ENCODE measurements at regions not wholly inside any gene's neighbourhood (a gene's known extent, or its start where the extent isn't known, plus 50 kb on each side); places are given as distances from the start of the nearest gene placed in this dataset.

DNA sequence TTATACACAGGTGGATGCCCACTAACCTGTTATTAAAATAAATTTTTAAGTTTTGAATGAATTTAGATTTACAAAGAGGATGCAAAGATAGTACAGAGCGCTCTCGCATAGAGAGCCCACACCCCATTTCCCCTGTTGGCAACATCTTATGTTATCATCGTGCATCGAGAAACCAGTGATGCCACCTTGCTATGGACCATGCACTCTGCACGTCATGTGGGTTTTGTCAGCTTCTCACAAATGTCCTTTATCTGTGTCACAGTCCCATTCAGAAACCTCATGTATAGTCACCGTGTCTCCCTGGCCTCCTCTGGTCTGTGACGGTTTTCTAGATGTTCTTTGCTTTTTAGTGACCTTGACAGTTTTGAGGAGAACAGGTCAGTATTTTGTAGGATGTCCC lies 60.0 kb downstream of the ING1 start:
- no peak for FAIRE-seq

DNA sequence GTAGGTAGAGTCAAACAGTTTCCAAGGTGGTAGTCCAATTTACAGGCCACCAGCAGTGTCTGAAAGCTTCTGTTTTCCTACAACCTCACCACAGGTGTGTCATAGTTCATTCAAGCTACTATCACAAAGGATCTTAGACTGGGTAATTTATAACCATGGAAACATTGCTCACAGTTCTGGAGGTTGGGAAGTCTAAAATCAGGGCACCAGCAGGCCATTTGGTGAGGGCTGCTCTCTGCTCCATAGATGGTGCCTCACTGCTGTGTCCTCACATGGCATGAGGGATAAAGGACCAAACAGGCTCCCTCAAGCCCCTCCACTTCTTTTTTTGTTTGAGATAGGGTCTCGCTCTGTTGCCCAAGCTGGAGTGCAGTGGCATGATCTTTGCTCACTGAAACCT lies 60.6 kb downstream of the ING1 start:
- FAIRE-seq: no peak

DNA sequence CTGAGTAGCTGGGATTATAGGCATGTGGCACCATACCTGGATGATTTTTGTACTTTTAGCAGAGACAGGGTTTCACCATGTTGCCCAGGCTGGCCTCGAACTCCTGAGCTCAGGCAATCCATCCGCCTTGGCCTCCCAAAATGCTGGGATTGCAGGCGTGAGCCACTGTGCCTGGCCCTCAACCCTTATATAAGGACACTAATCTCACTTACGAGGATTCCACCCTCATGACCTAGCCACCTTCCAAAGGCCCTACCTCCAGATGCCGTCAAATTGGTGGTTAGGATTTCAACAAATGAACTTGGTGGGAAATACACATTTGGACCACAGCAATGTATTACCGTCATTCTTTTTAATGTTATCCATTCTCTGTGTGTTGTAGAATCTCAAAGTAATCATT lies 61.0 kb downstream of the ING1 start:
- FAIRE-seq: no peak

DNA sequence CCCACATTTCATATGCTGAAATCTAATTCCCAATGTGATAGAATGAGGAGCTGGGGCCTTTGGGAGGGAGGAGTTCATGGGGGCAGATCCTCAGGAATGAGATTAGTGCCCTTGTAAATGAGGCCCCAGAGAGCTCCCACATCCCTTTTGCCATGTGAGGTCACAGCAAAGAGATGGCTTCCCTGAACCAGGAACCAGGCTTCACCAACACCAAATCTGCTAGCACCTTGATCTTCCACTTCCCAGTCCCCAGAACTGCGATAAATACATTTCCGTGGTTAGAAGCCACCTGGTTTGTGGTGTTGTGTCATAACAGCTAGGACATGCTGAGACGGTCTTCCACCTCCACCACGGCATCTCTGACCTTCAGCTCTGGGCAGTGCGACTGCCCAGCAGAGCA lies 62.1 kb downstream of the ING1 start:
- FAIRE-seq: no peak

DNA sequence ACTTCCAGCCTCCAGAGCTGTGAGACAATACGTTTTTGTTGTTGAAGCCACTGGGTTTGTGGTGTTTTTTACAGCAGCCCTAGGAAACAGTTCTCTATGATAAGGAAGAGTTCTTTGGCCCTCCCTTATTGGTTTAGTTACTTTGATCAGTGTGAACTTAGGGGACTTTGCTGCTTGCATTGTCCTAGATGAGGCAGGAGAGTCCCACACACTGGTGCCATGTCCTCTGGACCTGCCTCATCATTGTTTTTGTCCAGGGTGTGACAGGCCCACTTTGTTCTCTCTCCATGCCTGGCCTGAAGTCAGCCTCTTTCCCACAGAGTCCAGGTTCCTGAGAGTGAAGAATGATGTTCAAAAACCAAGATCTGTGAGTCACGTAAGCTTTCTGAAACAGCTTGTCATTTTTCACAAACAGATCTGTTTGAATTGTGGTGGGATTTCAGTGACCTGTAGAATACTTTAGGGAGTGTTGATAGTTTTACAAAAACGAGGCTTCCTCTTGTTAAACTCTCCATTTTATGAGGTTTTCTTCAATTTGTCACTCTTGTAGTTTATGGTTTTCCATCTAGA lies 63.8 kb downstream of the ING1 start:
- no peak for FAIRE-seq

DNA sequence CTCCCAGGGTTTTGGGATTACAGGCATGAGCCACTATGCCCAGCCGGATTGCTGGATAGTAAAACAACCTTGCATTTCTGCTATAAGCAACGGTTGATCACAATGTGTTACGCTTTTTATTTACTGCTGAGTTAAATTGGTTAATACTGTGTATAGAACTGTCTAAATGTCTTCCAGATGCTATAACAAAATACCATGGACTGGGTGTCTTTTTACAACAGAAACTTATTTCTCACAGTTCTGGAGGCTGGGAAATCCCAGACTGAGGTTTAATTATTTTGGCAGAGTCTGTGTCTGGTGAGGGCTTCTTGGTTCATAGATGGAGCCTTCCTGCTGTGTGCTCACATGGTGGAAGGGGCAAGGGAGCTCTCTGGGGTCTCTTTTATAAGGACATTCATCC lies 65.5 kb downstream of the ING1 start:
- no peak for FAIRE-seq

DNA sequence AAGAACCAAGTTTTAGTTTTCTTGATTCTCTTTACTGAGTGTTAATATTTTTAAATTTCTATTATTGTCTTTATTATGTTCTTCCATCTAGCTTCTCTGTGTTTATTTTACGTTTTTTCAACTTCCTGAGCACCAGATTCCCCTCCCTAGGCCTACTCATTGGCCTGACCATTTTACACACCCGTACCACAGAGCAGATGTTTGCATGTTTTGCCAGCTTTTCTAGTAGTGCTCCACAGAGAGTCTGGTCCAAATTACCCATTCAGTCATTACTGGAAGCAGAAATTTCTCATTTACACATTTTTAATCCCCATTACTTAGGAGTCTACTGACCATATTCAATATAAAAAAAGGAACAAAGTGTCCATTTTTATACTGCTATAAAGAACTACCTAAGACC lies 66.9 kb downstream of the ING1 start:
- FAIRE-seq: no peak

DNA sequence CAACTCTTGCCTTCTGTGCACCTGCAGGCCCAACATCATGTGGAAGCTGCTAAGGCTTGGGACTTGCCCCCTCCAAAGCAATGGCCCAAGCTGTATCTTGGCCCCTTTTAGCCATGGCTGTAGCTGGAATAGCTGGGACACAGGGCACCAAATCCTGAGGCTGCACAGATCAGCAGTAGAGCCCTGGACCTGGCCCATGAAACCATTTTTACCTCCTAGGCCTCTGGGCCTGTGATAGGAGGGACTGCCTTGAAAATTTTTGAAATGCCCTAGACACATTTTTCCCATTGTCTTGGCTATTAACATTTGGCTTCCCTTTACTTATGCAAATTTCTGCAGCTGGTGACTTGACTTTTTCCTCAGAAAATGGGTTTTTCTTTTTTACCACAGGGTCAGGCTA lies 68.7 kb downstream of the ING1 start:
- FAIRE-seq: no peak

DNA sequence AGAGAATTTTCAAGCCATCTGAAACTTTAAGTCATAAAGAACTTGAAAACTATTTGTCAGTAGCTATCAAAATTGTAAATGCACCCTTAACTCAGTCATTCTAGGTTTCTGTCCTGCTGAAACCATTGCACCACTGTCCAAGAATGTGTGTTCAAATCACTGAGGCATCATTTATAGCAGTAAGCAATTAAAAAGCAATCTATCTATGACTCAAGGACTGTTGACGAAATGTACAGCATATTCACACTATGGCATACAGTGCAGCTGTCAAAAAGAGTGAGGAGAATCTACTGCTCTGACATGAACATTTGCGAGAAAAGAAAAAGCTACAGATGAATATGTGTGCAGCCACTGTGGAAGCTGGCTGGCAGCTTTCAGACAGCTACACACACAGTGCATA lies 71.2 kb downstream of the ING1 start:
- no peak for FAIRE-seq

DNA sequence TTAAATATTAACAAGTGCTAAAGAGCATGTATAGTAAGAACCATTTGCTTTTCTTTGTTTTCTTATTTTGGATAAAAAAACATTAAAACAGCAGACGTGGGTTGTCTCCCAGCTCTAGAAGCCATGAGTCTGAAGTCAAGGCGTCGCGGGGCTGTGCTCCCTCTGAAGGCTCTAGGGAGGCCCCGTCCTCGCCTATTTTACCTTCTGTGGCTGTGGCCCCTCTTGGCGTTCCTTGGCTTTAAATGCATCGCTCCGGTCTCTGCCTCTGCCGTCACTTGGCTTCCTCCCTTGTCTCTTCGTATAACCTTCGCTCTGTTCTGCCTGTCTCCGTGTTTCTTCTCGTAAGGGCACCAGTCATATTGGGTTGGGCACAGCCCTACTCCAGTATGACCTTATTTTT lies 75.3 kb downstream of the ING1 start:
- FAIRE-seq: no peak

DNA sequence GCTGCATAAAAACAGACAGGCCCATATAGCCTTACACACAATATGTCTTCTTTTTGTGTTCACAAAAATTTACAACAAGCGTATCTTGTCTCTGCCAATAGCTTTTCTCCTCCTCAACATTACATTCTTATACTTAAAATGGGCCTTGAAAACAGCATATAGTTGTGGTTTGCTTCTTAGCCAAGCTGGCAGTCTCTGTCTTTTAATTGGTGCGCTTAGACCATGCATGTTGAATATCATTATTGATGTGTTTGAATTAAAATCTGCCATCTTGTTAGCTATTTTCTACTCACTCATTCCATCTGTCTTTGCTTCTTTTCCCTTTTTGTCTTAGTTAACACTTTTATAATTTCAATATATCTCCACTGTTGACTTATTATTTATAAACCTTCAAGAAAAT lies 76.4 kb downstream of the ING1 start:
- FAIRE-seq: no peak

DNA sequence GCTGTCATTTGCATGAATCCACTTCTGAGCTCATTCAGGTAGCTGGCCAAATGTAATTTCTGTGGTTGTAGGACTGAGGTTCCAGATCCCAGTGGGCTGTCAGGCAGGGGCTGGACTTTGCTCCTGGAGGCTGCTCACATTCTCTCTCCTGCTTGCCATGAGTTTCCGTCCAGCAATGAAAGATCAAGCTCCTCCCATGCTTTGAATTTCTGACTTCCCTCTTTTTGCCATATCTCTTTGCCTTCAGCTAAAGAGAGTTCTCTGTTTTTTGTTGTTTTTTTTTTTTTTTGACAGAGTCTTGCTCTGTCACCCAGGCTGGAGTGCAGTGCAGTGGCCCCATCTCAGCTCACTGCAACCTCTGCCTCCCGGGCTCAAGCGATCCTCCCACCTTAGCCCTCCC lies 76.9 kb downstream of the ING1 start:
- no peak for FAIRE-seq

DNA sequence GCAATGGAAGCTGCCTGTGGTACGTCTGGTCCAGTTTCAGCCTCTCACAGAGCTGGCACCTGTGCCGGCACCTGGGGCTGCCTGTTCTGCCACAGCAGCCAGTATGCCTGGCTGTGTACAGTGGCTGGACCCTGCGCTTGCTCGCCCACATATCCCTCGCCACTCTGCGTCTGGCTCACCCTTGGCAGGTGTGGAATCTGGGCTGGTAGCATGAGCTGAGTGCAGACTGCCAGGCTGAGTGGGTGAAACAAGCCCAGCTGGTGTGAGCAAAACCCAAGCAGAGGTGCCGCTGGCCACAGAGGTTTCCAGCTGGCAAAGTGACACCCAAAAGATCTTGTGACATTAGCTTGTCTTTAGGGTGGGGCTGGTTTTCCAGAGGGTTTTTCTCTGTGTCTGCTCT lies 80.7 kb downstream of the ING1 start:
- no peak for FAIRE-seq

DNA sequence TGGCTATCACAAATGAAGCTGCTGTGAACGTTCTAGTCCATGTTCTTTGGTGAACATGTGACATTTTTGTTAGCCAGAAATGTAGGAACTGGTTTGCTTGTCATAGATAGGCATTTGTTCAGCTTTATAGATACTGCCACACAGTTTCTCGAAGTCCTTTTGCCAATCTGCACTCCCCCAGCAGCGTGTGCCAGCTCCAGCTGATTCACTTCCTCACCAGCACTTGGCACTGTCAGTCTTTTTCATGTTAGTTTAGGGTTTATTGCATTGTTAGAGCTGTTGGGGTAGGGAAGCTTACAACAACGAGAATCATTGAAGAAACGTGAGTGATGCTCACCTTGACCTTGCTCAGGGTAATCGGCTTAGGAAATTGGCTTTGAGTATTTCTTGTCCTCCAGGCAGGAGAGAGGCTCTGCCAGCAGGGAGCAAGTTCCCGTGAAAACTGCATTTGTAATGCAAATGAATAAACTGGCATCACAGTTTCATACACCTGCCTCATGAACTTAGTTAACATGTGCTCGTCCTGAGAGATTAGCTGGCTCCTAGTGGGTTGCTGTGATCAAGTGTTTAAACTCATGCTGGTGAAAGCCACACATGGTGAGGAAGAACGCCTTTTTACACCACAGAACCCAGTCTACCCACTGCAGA lies 83.9 kb downstream of the ING1 start:
- FAIRE-seq: no peak

DNA sequence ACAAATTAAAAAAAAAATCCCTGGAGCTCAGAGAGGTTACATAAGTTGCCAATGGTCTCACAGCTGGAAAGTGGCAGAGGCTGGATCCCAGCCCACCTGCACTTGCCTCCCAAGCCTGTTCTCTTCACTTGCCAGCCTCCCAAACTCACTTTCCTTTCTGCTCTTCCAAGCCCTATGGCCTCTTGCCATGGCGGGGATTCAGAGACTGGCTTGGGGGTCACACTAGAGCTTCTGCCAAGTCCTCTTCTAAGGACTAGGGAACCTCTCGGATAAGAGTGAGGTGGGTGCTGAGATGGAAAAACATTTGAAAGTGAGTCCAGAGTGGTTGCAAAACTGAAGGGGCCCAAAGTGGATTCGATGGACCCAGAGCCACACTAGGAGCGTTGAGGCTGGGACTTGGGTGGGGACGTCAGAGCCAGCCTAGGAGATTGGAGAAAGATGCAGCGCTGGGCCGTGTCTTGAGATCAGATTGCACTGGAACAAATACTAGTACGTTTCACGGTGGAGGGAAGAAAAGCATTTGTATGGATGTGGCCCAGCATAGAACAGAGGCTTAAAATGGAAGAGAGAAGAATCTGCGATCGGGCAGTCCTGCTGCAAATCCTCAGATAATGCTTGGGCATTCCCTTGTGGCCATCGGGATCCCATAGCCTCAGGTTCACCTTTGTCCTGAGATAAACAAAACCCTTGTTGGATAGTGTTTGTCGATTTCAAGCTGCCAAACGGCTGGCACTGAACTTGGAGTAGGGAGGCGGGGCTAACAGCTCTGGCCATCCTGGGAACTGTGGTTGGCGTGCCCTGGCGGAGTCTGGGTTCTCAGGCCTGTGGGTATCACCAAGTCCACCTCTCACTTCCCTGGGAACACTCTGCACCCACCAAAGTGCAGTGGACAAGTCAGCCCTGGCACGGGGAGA lies 84.8 kb downstream of the ING1 start:
- no peak for FAIRE-seq

DNA sequence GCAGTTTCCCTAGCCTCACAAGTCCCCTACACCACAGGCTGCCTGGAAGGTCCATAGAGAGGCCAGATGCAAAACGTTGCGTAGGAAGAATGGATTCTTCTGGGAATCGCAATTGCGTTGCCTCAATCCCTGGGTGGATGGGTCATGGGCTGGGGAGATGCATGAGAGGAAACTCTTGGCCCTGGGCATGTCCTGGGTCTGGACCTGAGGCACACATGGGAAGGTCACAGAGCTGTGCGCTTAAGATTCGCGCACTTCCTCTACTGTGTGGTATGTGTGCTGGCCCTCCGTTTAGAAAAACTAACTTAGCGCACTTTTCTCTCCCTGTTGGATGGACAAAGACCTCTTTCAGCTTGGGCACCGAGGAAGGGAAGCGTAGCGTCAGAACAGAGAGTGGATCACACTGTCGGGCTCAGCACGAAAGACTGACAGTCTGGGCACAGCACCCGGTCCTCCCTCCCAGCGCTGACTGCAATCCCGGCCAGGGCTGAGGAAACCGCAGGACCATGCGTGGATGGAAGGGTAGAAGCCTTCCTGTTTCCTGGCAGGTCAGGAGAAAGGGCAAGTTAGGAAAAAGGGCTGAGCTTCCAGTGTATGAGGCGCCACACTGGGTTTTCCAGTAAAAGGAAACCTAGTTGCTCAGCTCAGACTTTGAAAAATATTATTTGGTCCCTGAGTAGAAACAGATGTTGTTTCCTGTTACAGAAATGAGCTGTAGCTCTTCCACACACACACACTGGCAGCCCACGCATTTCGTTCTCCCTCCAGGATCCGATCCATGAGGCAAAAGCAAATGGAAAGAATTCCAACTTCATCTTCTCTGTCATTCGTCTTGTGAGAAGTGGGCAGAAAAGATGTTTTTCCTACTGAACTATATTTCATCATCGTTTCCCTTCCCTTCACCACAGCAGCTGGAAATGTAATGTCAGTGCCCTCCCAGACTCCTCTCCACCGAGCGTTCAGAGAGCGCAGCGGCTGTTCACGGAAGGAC lies 86.0 kb downstream of the ING1 start:
- FAIRE-seq: no peak

DNA sequence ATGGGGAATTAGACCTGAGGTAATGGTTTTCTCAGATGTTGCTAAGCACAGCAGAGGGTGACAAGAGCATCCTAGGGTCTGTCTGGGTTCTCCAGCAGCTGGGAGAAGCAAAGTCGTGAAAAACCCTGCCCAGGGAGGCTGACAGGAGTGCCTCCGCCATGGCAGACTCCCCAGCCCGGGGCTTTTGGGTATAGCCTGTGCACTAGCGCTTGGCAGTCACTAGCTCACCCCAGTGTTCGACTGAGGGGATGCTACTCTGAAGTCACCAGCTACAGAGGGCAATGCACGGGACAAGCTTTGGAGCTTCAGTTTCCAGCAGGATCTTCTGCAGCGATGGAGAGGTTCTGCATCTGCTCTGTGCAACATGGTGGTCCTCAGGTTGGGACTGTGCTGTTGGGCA lies 87.5 kb downstream of the ING1 start:
- no peak for FAIRE-seq

DNA sequence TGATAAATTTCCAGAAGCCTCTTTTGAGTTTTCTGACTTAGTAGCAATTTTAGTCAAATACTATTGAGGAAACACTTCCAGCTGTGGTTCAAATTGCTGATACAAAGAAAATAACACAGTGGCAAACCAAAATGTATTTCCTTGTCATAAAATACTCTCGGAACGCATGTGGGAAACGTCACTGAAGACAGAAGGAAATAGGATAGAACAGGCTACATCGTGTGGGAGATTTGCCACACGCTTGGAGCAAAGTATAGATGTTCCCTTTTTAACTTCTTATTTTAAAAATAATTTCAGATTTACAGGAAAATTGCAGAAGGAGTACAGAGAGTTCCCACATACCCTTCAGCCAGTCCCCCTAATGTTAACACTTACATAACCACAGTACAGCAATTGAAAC lies 88.8 kb downstream of the ING1 start:
- no peak for FAIRE-seq

DNA sequence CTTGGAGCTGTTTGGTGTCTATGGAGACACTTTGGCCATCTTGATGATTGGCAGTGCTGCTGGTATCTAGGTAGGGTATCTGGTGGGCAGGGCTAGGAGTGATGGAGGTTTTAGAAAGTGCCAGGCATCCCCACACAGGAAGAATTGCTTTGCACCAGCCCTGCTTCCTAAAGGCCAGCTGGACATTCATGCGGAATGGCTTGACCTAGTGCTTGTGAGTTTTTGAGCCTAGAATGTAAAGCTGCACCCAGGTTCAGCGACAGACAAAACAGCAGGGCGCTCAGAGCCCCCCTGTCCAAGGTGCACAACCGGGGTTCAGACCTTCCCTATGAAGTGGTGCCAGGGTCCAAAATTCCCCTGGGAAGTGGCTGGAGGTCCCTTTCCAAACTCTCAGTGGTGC lies 93.1 kb downstream of the ING1 start:
- no peak for FAIRE-seq

DNA sequence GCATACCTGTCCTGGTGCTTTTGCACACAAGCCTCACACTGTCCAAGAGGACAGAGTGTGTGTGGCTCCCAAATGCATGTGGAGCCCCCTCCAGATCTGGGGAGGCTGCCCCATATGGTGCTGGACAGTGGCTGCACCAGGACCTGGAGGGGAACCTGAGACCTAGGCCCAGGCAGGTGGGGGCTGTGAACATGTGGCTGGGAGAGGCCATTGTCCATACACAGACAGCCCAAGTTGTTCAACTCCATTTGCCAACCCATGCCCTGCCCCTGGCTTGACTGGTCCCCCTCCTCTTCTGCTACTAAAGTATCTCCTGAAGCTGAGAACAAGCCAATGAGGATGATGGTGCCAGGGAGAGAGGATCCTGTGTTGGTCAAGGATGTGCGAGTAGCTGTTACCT lies 94.0 kb downstream of the ING1 start:
- FAIRE-seq: no peak

DNA sequence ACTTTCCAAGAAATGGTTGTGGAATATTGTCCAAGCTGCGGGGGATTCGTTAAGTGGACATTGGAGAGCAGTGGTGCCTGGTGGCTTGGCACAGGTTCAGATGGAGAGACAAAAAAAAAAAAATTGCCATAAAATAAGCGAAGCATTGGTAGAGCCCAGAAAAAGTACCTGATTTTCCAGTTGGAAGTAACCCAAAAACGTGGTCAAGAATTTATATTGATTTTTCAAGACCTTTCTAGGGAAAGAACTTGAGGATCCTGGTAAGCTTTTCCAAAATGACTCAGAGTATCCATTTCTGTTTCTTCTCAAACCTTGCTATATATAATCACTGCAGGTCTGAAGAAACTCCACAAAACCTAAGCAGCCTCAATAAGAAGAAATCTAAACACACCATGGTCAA lies 94.6 kb downstream of the ING1 start:
- FAIRE-seq: no peak

DNA sequence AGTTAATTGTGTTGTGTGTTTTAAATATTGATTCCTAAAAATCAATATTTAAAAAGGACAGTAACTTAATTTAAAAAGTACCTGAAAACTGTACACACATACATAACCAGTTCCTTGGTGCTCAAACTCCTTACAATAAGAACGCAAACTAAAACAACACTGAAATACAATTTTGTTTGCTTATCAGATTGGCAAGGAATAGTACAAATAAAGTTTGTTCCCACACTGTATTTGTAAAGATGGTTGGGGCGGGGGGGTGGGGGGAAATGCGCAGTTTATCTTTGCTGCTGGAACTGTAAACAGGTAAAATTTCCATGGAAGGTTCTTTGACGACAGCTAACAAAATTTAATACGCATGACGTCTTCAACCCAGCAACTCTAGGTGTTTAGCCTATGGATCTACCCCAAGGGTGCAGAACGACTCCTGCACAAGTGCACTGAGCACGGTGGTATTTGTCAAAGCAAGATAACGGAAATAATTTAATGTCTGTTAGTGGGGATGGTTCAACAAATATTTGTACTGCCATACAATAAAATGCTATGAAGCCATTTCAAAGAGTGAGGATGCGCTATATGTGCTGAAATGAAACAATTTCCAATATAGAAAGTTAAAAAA lies 96.5 kb downstream of the ING1 start:
- FAIRE-seq: no peak
